Mucosa of descending colon (tissue), 3 donors: ENCODE measurements at regions not wholly inside any gene's neighbourhood (a gene's known extent, or its start where the extent isn't known, plus 50 kb on each side); places are given as distances from the start of the nearest gene placed in this dataset.
"Not testable (repeated sequence)": the region's sequence is repeated elsewhere in the genome, so short reads cannot be mapped to it uniquely, and the experiment has no call there.

Source experiments
- ATAC-seq: fragments of 200-7000 bp; cut with Tn5 transposase; one replicate; pipeline ENCODE4 v1.9.1; 2020; ENCODE audit warnings: mild to moderate bottlenecking, moderate library complexity
- DNase-seq, 3 donors: peaks; one replicate each; pipeline ENCODE4 v3.0.0-alpha.2; 2020
- H3K36me3 ChIP-seq: fragments of 200-600 bp; one replicate; pipeline ENCODE4 v1.8.0; 2021; ENCODE audit warnings: low read depth, mild to moderate bottlenecking
- H3K4me1 ChIP-seq: fragments of 200-600 bp; one replicate; pipeline ENCODE4 v1.8.0; 2021; ENCODE audit warnings: low read depth, mild to moderate bottlenecking
- H3K4me3 ChIP-seq: fragments of 200-600 bp; one replicate; pipeline ENCODE4 v1.8.0; 2021; ENCODE audit warnings: mild to moderate bottlenecking
- H3K9me3 ChIP-seq: fragments of 200-600 bp; one replicate; pipeline ENCODE4 v1.8.0; 2021; ENCODE audit warnings: mild to moderate bottlenecking
- intact Hi-C, 2 donors: fragments of 100-400 bp; cut with DNase I in 1 of 2; cut with micrococcal nuclease in 1 of 2; formaldehyde crosslinking; loops; one replicate each; pipeline versions ENCODE4 v1.11.0 to v1.11.1; 2022; cut with DNase I, micrococcal nuclease
- TF ChIP-seq, protein P1 (sequence below): fragments of 200-600 bp; IDR thresholded peaks from one replicate; pipeline ENCODE4 v1.8.0; 2022; ENCODE audit warnings: antibody characterized with exemption, mild to moderate bottlenecking
- donor health status: DM: no; HTN: no; CAD: no; lungs with moderate emphysema.
- donor health status: DM: no; HTN: no; CAD: no.
- donor health status: DM: no; HTN: yes; CAD: no.

DNA sequence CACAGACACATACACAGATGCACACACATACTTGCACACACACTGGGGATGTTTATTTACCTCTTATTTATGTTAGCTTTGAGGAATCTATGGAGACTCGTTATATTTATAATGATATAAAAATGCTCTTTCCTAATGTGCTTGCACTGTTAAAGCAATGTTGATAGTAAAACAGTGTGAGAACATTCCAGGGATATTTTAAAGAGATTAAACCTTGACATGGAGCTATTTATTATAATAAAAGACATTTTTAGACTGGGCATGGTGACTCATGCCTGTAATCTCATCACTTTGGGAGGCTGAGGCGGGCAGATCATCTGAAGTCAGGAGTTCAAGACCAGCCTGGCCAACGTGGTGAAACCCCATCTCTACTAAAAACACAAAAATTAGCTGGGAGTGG lies 557.3 kb upstream of the ZNF804A start:
- ATAC-seq (no peak), DNase-seq (no peak)

DNA sequence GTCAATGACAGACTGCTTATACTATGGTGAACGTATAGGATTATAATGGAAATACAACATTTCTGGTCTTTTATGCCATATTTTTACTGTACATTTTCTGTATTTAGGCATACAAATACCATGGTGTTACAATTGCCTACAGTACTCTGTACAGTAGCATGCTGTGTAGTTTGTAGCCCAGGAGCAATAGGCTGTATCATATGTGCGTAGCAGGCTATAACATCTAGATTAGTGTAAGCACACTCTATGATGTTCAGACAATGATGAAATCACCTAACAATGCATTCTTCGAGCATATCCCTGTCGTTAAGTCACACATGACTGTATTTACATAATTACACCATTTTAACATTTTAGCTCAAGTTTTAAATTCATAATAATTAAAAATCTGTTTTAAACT lies 556.6 kb upstream of the ZNF804A start:
- H3K4me3 ChIP-seq, result no peak overlapping the region
- intact Hi-C loops, result no loop called here
- DNase-seq (no peak), ATAC-seq (no peak)
- H3K4me1 ChIP-seq, result no peaks in the 10 kb centered on the region
- H3K9me3 ChIP-seq, result no peaks in the 10 kb centered on the region
- H3K36me3 ChIP-seq, result no peaks in the 10 kb centered on the region
- TF ChIP-seq, protein P1, sequence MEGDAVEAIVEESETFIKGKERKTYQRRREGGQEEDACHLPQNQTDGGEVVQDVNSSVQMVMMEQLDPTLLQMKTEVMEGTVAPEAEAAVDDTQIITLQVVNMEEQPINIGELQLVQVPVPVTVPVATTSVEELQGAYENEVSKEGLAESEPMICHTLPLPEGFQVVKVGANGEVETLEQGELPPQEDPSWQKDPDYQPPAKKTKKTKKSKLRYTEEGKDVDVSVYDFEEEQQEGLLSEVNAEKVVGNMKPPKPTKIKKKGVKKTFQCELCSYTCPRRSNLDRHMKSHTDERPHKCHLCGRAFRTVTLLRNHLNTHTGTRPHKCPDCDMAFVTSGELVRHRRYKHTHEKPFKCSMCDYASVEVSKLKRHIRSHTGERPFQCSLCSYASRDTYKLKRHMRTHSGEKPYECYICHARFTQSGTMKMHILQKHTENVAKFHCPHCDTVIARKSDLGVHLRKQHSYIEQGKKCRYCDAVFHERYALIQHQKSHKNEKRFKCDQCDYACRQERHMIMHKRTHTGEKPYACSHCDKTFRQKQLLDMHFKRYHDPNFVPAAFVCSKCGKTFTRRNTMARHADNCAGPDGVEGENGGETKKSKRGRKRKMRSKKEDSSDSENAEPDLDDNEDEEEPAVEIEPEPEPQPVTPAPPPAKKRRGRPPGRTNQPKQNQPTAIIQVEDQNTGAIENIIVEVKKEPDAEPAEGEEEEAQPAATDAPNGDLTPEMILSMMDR, result no peak

More for the DNA sequence above, 557.3 kb upstream of the ZNF804A start:
- TF ChIP-seq, protein P1, result no peak
- H3K9me3 ChIP-seq, result no peaks in the 10 kb centered on the region
- no peaks in the 10 kb centered on the region for H3K4me1 ChIP-seq
- H3K36me3 ChIP-seq, result no peaks in the 10 kb centered on the region
- no peak overlapping the region for H3K4me3 ChIP-seq
- intact Hi-C loops, result no loop called here

DNA sequence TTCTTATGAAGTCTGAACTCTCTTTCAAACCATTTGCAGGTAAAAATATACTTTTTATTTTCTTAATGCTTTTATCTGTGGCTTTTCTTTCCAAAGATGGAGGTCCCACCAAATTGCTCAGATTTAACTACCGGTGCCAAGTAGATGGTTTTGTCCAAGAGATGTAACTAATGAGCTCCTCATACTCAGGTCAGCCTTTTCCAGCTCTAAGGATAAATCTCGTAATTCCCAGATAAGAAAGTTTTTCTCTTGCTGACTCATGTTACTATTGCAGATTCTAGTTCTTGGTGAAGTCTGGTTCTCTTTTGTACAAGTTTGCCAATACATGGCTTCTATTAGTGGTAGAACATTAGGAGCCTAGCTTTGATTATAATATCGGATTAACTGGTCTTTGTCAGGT lies 550.8 kb upstream of the ZNF804A start:
- no peak for ATAC-seq
- intact Hi-C loops, result no loop called here
- H3K4me3 ChIP-seq, result no peak overlapping the region
- H3K9me3 ChIP-seq, result no peaks in the 10 kb centered on the region
- TF ChIP-seq, protein P1, result no peak
- H3K4me1 ChIP-seq, result no peaks in the 10 kb centered on the region
- H3K36me3 ChIP-seq, result no peaks in the 10 kb centered on the region
- no peak for DNase-seq

DNA sequence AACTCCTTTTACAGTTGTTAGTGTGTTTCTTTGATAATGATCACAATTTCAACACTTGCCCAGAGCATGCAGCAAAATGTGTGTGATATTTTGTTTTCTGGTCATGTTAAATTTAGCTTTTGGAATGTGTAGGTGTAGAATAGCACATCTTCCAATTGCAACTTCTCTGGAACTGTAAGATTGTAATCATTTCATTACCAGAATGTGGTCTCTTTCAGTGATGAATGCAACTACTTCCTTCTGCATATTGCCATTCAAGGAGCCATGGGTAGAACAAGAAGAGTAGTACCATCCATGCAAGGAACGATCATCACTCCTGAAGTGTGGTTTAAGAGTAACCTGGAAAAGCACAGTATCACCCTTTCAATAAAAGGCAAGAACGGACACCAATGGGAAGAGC lies 548.8 kb upstream of the ZNF804A start:
- no peak for ATAC-seq
- no peak for DNase-seq
- TF ChIP-seq, protein P1, result no peak

DNA sequence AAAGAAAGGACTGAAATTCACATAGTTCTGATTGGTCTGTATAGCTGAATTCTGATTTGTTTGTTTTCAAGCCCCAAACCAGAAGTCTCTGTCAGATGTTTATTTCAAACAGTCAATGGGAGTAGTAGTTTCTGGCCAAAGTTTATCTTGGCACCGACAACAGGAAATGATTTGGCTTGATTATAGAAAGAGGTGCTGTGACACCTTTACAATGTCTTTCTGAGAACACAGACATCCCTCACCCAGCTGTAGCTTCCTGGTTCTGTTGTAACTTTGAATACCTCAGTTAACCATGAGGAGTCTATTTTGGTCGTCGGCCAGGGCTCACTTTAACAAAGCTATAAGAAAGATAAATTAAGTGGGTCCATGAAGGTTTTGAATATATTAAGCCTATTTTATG lies 545.0 kb upstream of the ZNF804A start:
- TF ChIP-seq, protein P1, result no peak
- ATAC-seq, result peak; percentile 100
- peak in 1 of 3 donors; percentile 86 for DNase-seq

More for the DNA sequence above, 548.8 kb upstream of the ZNF804A start:
- no peaks in the 10 kb centered on the region for H3K9me3 ChIP-seq
- H3K4me3 ChIP-seq, result no peak overlapping the region
- peaks cover 5% of the 10 kb centered on the region for H3K4me1 ChIP-seq
- intact Hi-C loops, result no loop called here
- H3K36me3 ChIP-seq, result no peaks in the 10 kb centered on the region

DNA sequence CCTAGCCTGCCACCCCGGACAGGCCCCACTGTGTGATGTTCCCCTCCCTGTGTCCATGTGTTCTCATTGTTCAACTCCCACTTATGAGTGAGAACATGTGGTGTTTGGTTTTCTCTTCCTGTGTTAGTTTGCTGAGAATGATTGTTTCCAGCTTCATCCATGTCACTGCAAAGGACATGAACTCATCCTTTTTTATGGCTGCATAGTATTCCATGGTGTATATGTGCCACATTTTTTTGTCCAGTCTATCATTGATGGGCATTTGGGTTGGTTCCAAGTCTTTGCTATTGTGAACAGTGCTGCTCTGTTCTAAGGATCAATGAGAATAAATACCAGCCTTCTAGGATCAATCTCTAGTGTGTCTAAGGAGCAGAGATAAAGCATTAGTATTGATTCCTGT lies 543.9 kb upstream of the ZNF804A start:
- intact Hi-C loops, ATAC-seq, H3K36me3 ChIP-seq, H3K4me1 ChIP-seq, H3K9me3 ChIP-seq, H3K4me3 ChIP-seq, DNase-seq: not testable (repeated sequence)

More for the DNA sequence above, 545.0 kb upstream of the ZNF804A start:
- H3K4me3 ChIP-seq, result no peak overlapping the region
- peaks cover 5% of the 10 kb centered on the region for H3K4me1 ChIP-seq
- intact Hi-C loops, result no loop called here
- H3K36me3 ChIP-seq, result no peaks in the 10 kb centered on the region
- H3K9me3 ChIP-seq, result no peaks in the 10 kb centered on the region
